Parathyroid adenoma (tissue), 2 donors: ENCODE measurements at regions not wholly inside any gene's neighbourhood (a gene's known extent, or its start where the extent isn't known, plus 50 kb on each side); places are given as distances from the start of the nearest gene placed in this dataset.
"Not testable (repeated sequence)": the region's sequence is repeated elsewhere in the genome, so short reads cannot be mapped to it uniquely, and the experiment has no call there.

Experiments used
- H2AFZ ChIP-seq: fragments of 300-600 bp; sonication (generic); one replicate; pipeline ENCODE4 v1.7.0; 2017; ENCODE audit warnings: antibody characterized with exemption, mild to moderate bottlenecking
- H3K27ac ChIP-seq: fragments of 300-600 bp; sonication (generic); one replicate; pipeline ENCODE4 v1.7.0; 2017
- H3K27me3 ChIP-seq: fragments of 300-600 bp; sonication (generic); one replicate; pipeline ENCODE4 v1.7.0; 2017; ENCODE audit warnings: low read length; ENCODE audit not compliant: control insufficient read depth, insufficient read depth
- H3K36me3 ChIP-seq: fragments of 300-600 bp; sonication (generic); one replicate; pipeline ENCODE4 v1.7.0; 2017; ENCODE audit warnings: low read length; ENCODE audit not compliant: control insufficient read depth, insufficient read depth
- H3K4me1 ChIP-seq: fragments of 300-600 bp; sonication (generic); one replicate; pipeline ENCODE4 v1.7.0; 2017; ENCODE audit warnings: control low read depth
- H3K4me2 ChIP-seq: fragments of 300-600 bp; sonication (generic); one replicate; pipeline ENCODE4 v1.7.0; 2017; ENCODE audit warnings: low read length
- H3K4me3 ChIP-seq: fragments of 300-600 bp; sonication (generic); one replicate; pipeline ENCODE4 v1.7.0; 2017; ENCODE audit warnings: low read depth, low read length
- H3K79me2 ChIP-seq: fragments of 300-600 bp; sonication (generic); one replicate; pipeline ENCODE4 v1.7.0; 2017; ENCODE audit warnings: control low read depth
- H3K9ac ChIP-seq: fragments of 300-600 bp; sonication (generic); one replicate; pipeline ENCODE4 v1.7.0; 2017; ENCODE audit warnings: mild to moderate bottlenecking
- H3K9me3 ChIP-seq: fragments of 300-600 bp; sonication (generic); one replicate; pipeline ENCODE4 v1.7.0; 2017; ENCODE audit warnings: low read length; ENCODE audit not compliant: control insufficient read depth
- TF ChIP-seq, protein P1 (sequence below): fragments of 300-600 bp; sonication (generic); IDR thresholded peaks from one replicate; pipeline ENCODE4 v1.7.0; 2017; ENCODE audit warnings: antibody characterized with exemption, mild to moderate bottlenecking
- donor health status: primary hyperparathyroidism.

DNA sequence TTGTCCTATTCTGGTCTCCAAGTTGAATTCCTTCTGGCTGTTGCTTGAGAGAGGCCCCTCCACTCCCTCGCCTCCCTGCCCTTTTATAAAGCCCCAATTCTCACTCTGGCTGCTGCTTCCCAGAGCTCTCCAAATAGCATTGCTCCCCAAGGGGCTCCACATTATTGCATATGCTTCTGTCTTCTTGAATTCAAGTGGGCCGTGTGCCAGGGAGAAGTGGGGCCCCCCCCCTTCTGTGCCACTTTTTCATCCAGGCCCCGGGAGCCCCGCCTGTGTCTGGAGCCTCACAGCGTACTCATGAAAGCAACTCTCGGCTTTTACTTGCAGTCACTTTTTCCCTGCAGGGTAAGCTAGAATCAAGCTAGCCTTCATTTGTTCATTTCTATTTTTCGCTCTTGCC is 265.1 kb downstream of the CCSER2 start:
- Histone ChIP-seq H3K27ac (no peak overlapping the region), H3K79me2 (no peaks in the 10 kb centered on the region), H3K36me3 (no peaks in the 10 kb centered on the region), H3K9ac (no peak overlapping the region), H3K4me1 (no peaks in the 10 kb centered on the region), H2AFZ (no peak overlapping the region), H3K4me2 (no peak overlapping the region), H3K4me3 (no peak overlapping the region), H3K9me3 (no peaks in the 10 kb centered on the region), H3K27me3 (no peaks in the 10 kb centered on the region)
- TF ChIP-seq, protein P1, sequence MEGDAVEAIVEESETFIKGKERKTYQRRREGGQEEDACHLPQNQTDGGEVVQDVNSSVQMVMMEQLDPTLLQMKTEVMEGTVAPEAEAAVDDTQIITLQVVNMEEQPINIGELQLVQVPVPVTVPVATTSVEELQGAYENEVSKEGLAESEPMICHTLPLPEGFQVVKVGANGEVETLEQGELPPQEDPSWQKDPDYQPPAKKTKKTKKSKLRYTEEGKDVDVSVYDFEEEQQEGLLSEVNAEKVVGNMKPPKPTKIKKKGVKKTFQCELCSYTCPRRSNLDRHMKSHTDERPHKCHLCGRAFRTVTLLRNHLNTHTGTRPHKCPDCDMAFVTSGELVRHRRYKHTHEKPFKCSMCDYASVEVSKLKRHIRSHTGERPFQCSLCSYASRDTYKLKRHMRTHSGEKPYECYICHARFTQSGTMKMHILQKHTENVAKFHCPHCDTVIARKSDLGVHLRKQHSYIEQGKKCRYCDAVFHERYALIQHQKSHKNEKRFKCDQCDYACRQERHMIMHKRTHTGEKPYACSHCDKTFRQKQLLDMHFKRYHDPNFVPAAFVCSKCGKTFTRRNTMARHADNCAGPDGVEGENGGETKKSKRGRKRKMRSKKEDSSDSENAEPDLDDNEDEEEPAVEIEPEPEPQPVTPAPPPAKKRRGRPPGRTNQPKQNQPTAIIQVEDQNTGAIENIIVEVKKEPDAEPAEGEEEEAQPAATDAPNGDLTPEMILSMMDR = no peak

DNA sequence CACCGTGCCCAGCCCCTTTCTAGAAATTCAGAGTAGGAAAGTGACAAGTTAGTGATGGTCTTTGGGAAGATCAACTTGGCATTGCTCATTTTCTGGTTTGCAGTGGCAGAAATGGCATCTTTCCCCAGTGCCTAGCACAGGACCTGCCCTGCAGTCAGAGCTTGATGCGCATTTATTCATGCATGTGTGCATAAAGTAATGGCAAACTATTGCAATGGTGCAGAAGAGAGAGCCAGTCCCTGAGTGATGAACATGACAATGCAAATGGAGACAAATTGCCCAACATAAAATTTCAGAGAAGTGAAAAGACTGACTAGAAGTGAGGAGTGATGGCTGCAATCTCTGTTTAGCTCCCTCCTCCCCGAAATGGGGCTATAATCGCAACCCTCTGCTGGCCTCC is 268.2 kb downstream of the CCSER2 start:
- no peaks in the 10 kb centered on the region for H3K27me3 ChIP-seq
- H3K4me3 ChIP-seq = no peak overlapping the region
- no peaks in the 10 kb centered on the region for H3K79me2 ChIP-seq
- no peak overlapping the region for H3K27ac ChIP-seq
- TF ChIP-seq, protein P1 = no peak
- no peaks in the 10 kb centered on the region for H3K9me3 ChIP-seq
- H3K4me2 ChIP-seq = no peak overlapping the region
- H3K4me1 ChIP-seq = no peaks in the 10 kb centered on the region
- no peaks in the 10 kb centered on the region for H3K36me3 ChIP-seq
- H2AFZ ChIP-seq = no peak overlapping the region
- H3K9ac ChIP-seq = no peak overlapping the region

DNA sequence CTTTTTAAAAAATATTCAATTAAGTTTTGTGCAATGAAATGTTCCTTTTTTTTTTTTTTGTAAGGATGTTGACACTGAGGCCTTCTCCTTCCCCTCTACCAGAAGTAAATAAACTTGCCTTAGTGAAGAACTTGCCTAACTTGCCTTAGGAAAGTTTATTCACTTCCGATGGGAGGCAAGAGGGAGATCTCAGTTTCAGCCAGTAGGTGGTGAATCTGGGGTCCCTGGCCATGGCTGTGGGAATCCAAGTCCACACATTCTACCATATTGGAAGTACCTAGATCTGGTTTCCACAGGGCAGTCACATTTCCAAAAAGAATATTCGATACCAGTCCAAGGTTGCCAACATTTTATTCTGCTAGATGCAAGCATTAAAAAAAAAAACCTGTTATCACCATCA is 270.9 kb downstream of the CCSER2 start:
- Histone ChIP-seq H3K4me1 (no peaks in the 10 kb centered on the region), H3K27me3 (no peaks in the 10 kb centered on the region), H3K9me3 (no peaks in the 10 kb centered on the region), H3K4me2 (no peak overlapping the region), H3K4me3 (no peak overlapping the region), H3K27ac (no peak overlapping the region), H3K36me3 (no peaks in the 10 kb centered on the region), H3K9ac (no peak overlapping the region), H3K79me2 (no peaks in the 10 kb centered on the region), H2AFZ (no peak overlapping the region)
- TF ChIP-seq, protein P1 = no peak

DNA sequence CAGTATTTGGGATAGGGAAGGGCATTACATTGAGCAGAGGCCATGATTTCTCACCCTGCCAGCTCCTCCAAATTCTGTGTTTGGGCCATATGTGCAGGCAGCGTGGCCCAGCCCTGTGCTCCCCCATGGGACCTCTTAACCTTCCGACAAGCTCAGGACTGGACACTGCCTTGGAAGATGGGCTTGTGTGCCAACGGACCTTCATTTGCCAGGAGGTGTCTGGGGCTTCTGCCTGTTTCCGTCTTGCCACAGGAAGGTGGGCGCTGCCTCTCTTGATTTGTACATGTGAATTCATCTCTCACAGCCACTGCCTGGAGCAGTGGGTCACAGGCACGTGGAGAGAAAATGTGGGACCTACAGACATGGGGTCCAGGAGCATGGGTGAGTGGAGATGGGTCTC is 272.6 kb downstream of the CCSER2 start:
- H3K79me2 ChIP-seq = no peaks in the 10 kb centered on the region
- no peaks in the 10 kb centered on the region for H3K27me3 ChIP-seq
- H3K9ac ChIP-seq = no peak overlapping the region
- TF ChIP-seq, protein P1 = no peak
- H2AFZ ChIP-seq = no peak overlapping the region
- H3K4me2 ChIP-seq = no peak overlapping the region
- no peaks in the 10 kb centered on the region for H3K36me3 ChIP-seq
- no peaks in the 10 kb centered on the region for H3K9me3 ChIP-seq
- H3K4me3 ChIP-seq = no peak overlapping the region
- no peak overlapping the region for H3K27ac ChIP-seq
- H3K4me1 ChIP-seq = no peaks in the 10 kb centered on the region

DNA sequence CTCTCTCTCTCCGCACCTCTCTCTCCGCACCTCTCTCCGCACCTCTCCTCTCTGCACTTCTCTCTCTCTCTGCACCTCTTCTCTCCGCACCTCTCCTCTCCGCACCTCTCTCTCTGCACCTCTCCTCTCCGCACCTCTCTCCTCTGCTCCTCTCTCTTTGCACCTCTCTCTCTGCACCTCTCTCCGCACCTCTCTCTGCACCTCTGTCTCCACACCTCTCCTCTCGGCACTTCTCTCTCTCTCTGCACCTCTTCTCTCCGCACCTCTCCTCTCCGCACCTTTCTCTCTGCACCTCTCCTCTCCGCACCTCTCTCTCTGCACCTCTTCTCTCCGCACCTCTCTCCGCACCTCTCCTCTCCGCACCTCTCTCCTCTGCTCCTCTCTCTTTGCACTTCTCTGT is 274.2 kb downstream of the CCSER2 start:
- not testable (repeated sequence) for H2AFZ ChIP-seq, H3K4me2 ChIP-seq, H3K79me2 ChIP-seq

More for the DNA sequence above, 274.2 kb downstream of the CCSER2 start:
- H3K36me3 ChIP-seq, H3K27ac ChIP-seq, H3K9me3 ChIP-seq, H3K9ac ChIP-seq, H3K4me3 ChIP-seq, H3K4me1 ChIP-seq, H3K27me3 ChIP-seq: not testable (repeated sequence)
